HG03103 (cell line): ENCODE measurements at regions not wholly inside any gene's neighbourhood (a gene's known extent, or its start where the extent isn't known, plus 50 kb on each side); places are given as distances from the start of the nearest gene placed in this dataset.
A peak's percentile ranks its signal among the peaks of the same experiment; 100 is the strongest.

Experiments used
- ATAC-seq: cut with Tn5 transposase; IDR thresholded peaks from one replicate; pipeline ENCODE4 v1.9.1; 2021; ENCODE audit warnings: low read depth; ENCODE audit not compliant: unreplicated experiment

DNA sequence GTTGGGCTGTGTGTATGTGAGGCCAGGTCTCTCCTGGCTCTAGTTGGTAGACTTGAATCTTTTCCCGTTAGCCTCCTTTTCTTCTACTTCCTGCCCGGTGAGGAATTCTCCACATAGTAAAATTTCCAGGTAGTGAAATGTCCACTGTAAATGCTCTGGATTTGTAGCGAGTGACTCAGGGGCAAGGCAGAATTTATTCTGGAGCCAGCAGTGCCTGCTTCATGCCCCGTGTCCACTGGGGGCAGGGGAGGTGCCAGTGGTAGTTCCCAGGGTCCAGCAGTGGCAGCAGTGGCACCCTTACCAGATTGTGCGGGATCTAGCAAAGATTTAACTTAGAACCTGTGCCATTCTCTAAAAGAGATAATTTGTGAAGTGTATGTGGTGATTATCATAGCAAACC, 74.5 kb upstream of the USP24 start:
- no peak for ATAC-seq

- no peak for ATAC-seq
These were observed 73.9 kb upstream of the USP24 start for GRCh38 chr1:55289042-55289441.

DNA sequence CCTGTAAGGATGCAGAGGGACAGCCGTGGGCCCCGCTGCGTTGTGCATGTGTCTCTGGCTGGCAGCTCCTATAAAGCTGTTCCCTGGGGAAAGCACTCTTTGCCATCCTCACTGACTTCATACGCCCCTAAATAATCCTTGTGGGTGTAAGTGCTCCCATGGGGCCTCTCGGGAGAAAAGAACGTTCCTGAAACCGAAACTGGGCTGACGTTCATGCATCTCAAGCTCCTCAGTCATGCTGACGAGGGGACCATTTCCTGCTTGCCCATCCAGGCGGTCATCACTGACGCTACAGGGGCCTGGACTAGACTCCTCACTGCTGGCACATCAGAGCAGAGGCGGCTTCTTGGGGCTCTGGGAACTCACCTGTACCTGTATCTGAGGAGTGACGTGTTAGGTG, 73.1 kb upstream of the USP24 start:
- peak; percentile 79 for ATAC-seq

DNA sequence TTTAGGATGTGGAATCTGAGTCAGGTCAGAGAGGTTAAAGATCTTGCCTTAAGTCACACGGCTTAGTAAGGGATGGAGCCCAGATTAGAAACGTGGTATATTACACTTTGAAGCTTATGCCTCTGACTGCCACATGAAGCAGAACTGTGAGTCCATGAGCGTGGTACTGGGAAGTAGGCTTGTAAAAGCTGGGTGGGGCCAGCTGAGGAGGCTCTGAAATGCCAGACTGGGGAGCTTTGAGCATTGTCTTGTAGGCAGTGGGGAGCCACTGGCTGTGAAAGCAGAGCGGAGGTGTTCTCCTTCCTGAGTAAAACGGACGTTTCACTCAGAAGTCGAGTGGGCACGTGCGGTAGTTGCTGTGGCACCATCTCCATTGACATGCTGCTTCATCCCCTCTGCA, 72.6 kb upstream of the USP24 start:
- peak; percentile 31 for ATAC-seq

DNA sequence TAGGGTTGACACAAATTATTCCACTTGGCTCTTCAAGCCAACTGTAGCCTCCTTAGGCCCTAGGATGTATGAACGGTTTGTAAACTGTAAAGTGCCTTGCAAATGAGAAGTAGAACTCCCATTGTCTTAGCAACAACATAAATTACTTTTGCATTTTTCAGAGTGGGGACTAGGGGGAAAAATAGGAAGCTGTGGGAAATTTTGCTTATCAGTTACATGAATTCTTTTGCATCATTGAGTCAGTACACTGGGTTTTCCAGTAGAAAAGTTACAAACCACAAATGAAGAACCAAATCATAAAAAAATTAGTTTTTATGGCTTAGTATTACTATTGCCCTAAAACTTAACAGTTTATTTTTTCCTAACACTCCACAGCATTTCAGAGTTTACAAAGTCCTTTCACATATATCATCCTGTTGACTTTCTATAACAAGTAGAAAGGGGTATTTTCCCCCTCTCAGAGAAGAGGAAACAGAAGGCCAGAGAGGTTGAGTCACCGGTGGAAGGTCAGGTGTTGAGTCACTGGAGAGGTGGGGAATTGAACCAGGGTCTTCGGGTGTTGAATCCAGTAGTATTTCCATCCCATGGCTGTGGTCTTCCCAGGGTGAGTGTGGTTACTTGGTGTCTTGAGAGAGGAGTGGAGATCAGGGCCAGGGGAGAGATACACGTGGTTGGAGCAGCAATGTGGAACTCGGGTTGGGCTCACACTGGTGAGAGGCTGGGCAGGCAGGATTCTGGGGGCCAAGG, 71.9 kb upstream of the USP24 start:
- no peak for ATAC-seq

DNA sequence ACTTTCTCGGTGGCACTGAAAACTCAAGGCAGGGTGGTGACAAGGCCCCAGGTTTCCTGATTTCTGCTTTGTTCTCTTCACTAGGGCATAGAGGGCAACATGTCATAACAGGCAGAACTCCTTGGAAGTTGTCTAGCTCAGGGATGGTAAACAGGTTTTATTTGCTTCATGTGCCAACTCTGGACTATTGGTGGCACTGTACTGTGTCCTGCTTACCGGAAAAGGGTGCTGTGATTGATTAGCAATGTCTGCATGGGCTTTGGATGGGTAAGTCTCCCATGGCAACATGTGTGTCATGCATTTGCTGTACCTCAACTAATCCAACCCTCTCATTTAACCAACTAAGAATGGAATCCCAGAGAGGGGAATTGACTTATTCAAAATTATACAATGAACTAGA, 70.7 kb upstream of the USP24 start:
- ATAC-seq: no peak

DNA sequence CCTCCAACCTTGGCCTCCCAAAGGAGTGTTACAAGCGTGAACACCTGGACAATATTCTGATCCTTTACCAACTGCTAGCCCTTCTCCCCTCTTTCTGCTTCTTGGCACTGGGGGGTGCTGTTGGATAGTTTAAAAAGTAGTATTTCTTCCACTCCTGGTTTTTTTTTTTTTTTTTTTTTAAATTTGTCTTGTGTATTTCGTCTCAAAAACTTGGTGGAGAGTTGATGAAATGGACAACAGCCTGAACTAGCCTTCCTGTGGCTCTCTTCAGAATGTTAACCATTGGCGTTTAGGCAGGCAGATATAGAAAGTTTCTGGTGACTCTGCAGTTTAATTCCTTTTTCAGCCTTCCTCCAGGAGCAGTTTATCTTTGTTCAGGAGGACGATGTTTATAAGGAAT, 69.7 kb upstream of the USP24 start:
- no peak for ATAC-seq

- ATAC-seq: no peak
These were observed 66.9 kb upstream of the USP24 start for GRCh38 chr1:55282058-55282457.

- ATAC-seq: no peak
These were observed 65.6 kb upstream of the USP24 start for GRCh38 chr1:55280731-55281130.

- no peak for ATAC-seq
These were observed 64.5 kb upstream of the USP24 start for GRCh38 chr1:55279627-55280026.

GRCh38 chr1:55278378-55278777, 63.2 kb upstream of the USP24 start:
- ATAC-seq: no peak

- ATAC-seq: peak; percentile 87
These were observed 62.4 kb upstream of the USP24 start for GRCh38 chr1:55277377-55278130.

- ATAC-seq: no peak
These were observed 61.7 kb upstream of the USP24 start for GRCh38 chr1:55276671-55277376.

- ATAC-seq: no peak
These were observed 60.8 kb upstream of the USP24 start for GRCh38 chr1:55275941-55276341.

GRCh38 chr1:55275151-55275748, 60.1 kb upstream of the USP24 start:
- no peak for ATAC-seq

- ATAC-seq: no peak
These were observed 57.8 kb upstream of the USP24 start for GRCh38 chr1:55272994-55273393.
